Fibroblast of pulmonary artery (primary cell): ENCODE measurements at regions not wholly inside any gene's neighbourhood (a gene's known extent, or its start where the extent isn't known, plus 50 kb on each side); places are given as distances from the start of the nearest gene placed in this dataset.

Experiments used
- DNase-seq: peaks from one replicate; pipeline ENCODE4 v3.0.0-alpha.2; 2010; ENCODE audit warnings: low read depth
- H3K4me3 ChIP-seq: replicated peaks from 2 replicates; pipeline ENCODE4 v1.5.1; 2011; ENCODE audit warnings: low read depth, mild to moderate bottlenecking, control low read depth, low read length, moderate library complexity
- CTCF ChIP-seq: IDR thresholded peaks from 2 replicates; pipeline ENCODE4 v1.5.1; 2011; ENCODE audit warnings: mild to moderate bottlenecking, control low read depth, low read length, inconsistent platforms; ENCODE audit errors: missing control alignments

- H3K4me3 ChIP-seq: no peak overlapping the region
- DNase-seq: no peak
- no peak for TF ChIP-seq CTCF
Measured at GRCh38 chr9:11001546-11001945, 388.7 kb upstream of the PTPRD start.

GRCh38 chr9:11002705-11003104 lies 389.9 kb upstream of the PTPRD start:
- no peak for TF ChIP-seq CTCF
- DNase-seq: no peak
- no peak overlapping the region for H3K4me3 ChIP-seq

GRCh38 chr9:11003836-11004235 lies 391.0 kb upstream of the PTPRD start:
- no peak for TF ChIP-seq CTCF
- DNase-seq: no peak
- H3K4me3 ChIP-seq: no peak overlapping the region

GRCh38 chr9:11011696-11012095 lies 398.9 kb upstream of the PTPRD start:
- no peak for TF ChIP-seq CTCF
- no peak overlapping the region for H3K4me3 ChIP-seq
- no peak for DNase-seq

GRCh38 chr9:11016081-11016480 lies 403.3 kb upstream of the PTPRD start:
- H3K4me3 ChIP-seq: no peak overlapping the region
- DNase-seq: no peak
- TF ChIP-seq CTCF: no peak

- TF ChIP-seq CTCF: no peak
- no peak overlapping the region for H3K4me3 ChIP-seq
- DNase-seq: peak; percentile 3
Measured at GRCh38 chr9:11023201-11023600, 410.4 kb upstream of the PTPRD start.

- TF ChIP-seq CTCF: no peak
- H3K4me3 ChIP-seq: no peak overlapping the region
- no peak for DNase-seq
Measured at GRCh38 chr9:11025775-11026174, 413.0 kb upstream of the PTPRD start.
